Neural cell (in vitro differentiated cells): ENCODE measurements at regions not wholly inside any gene's neighbourhood (a gene's known extent, or its start where the extent isn't known, plus 50 kb on each side); places are given as distances from the start of the nearest gene placed in this dataset.

Experiments
- H2AFZ ChIP-seq: fragments of 200-600, 300-800 bp; sonication (generic), shearing (Covaris generic); 2 replicates; pipeline ENCODE4 v1.6.0; 2014; ENCODE audit warnings: low read depth, mild to moderate bottlenecking, antibody characterized with exemption, low read length, moderate library complexity
- H3F3A ChIP-seq: fragments of 200-600 bp; shearing (Covaris generic); 2 replicates; pipeline ENCODE4 v1.6.1; 2016; ENCODE audit warnings: mild to moderate bottlenecking, moderate library complexity, mixed read lengths, antibody characterized with exemption, low read length; ENCODE audit not compliant: insufficient read depth, poor library complexity, severe bottlenecking
- H3K27ac ChIP-seq: fragments of 200-600, 300-800 bp; sonication (generic), shearing (Covaris generic); 2 replicates; pipeline ENCODE4 v1.5.1; 2014; ENCODE audit warnings: mild to moderate bottlenecking, low read length, moderate library complexity
- H3K27me3 ChIP-seq: fragments of 300-800, 200-600 bp; sonication (generic), shearing (Covaris generic); 2 replicates; pipeline ENCODE4 v1.6.0; 2014; ENCODE audit warnings: mild to moderate bottlenecking, low read depth, low read length, moderate library complexity; ENCODE audit not compliant: insufficient read depth
- H3K36me3 ChIP-seq: fragments of 300-800, 200-600 bp; sonication (generic), shearing (Covaris generic); 2 replicates; pipeline ENCODE4 v1.5.1; 2014; ENCODE audit warnings: mild to moderate bottlenecking, antibody characterized with exemption, low read length, moderate library complexity; ENCODE audit not compliant: insufficient read depth
- H3K4me2 ChIP-seq: fragments of 300-800, 200-600 bp; sonication (generic), shearing (Covaris generic); 2 replicates; pipeline ENCODE4 v1.6.0; 2014; ENCODE audit warnings: mild to moderate bottlenecking, low read length
- H3K4me3 ChIP-seq: fragments of 300-800, 200-600 bp; sonication (generic), shearing (Covaris generic); 2 replicates; pipeline ENCODE4 v1.5.1; 2014; ENCODE audit warnings: mild to moderate bottlenecking, low read length, moderate library complexity
- H3K79me2 ChIP-seq: fragments of 200-600 bp; shearing (Covaris generic); replicated peaks from 2 replicates; pipeline ENCODE4 v1.6.0; 2014; ENCODE audit warnings: mild to moderate bottlenecking, low read length, moderate library complexity; ENCODE audit not compliant: insufficient read depth
- H3K9ac ChIP-seq: fragments of 300-800, 200-600 bp; sonication (generic), shearing (Covaris generic); 2 replicates; pipeline ENCODE4 v1.6.1; 2016; ENCODE audit warnings: mild to moderate bottlenecking, low read length, mixed read lengths
- H3K9me2 ChIP-seq: fragments of 200-600 bp; shearing (Covaris generic); 2 replicates; pipeline ENCODE4 v1.6.1; 2016; ENCODE audit warnings: mild to moderate bottlenecking, low read length, mixed read lengths; ENCODE audit not compliant: insufficient read depth
- H3K9me3 ChIP-seq: fragments of 200-600, 300-800 bp; sonication (generic), shearing (Covaris generic); 2 replicates; pipeline ENCODE4 v1.6.1; 2016; ENCODE audit warnings: mild to moderate bottlenecking, mixed run types, low read length, moderate library complexity, mixed read lengths
- H4K20me1 ChIP-seq: fragments of 200-600 bp; shearing (Covaris generic); 2 replicates; pipeline ENCODE4 v1.6.1; 2016; ENCODE audit warnings: mild to moderate bottlenecking, mixed run types; ENCODE audit not compliant: insufficient read depth
- EP300 ChIP-seq: fragments of 450-650 bp; conservative IDR thresholded peaks from 2 replicates; pipeline ENCODE4 v1.6.1; 2014; ENCODE audit warnings: antibody characterized with exemption, mild to moderate bottlenecking, moderate library complexity; ENCODE audit not compliant: poor library complexity, severe bottlenecking
- EZH2 ChIP-seq: fragments of 200-600, 300-800 bp; shearing (Covaris generic), sonication (generic); IDR thresholded peaks from 2 replicates; pipeline ENCODE4 v1.6.1; 2014; ENCODE audit warnings: antibody characterized with exemption, low read length, borderline replicate concordance, mild to moderate bottlenecking; ENCODE audit not compliant: insufficient read depth, poor library complexity, severe bottlenecking
- MXI1 ChIP-seq: fragments of 450-650 bp; conservative IDR thresholded peaks from 2 replicates; pipeline ENCODE4 v1.6.1; 2014; ENCODE audit warnings: antibody characterized with exemption, mild to moderate bottlenecking; ENCODE audit not compliant: poor library complexity, severe bottlenecking
- POLR2AphosphoS5 ChIP-seq: IDR thresholded peaks from 2 replicates; pipeline ENCODE4 v1.6.1; 2012
- RAD21 ChIP-seq: fragments of 450-650 bp; conservative IDR thresholded peaks from 2 replicates; pipeline ENCODE4 v1.6.1; 2014; ENCODE audit warnings: antibody characterized with exemption, mild to moderate bottlenecking, moderate library complexity
- SMC3 ChIP-seq: fragments of 450-650 bp; conservative IDR thresholded peaks from 2 replicates; pipeline ENCODE4 v1.6.1; 2014; ENCODE audit warnings: antibody characterized with exemption, mild to moderate bottlenecking, moderate library complexity; ENCODE audit not compliant: poor library complexity
- TAF1 ChIP-seq: IDR thresholded peaks from 2 replicates; pipeline ENCODE4 v1.6.1; 2012; ENCODE audit warnings: low read depth
- small RNA-seq, 3 experiments: library from RNA; depleted of rRNA; stranded (forward); fragments of <200 nt; gene quantifications; one replicate each; pipeline ENCODE3, GENCODE V24; 2012
- TF ChIP-seq, protein P1 (sequence below): fragments of 450-650 bp; IDR thresholded peaks from 2 replicates; pipeline ENCODE4 v1.5.1; 2014; ENCODE audit warnings: antibody characterized with exemption, mild to moderate bottlenecking, moderate library complexity; ENCODE audit not compliant: poor library complexity, severe bottlenecking
- TF ChIP-seq, protein P2 (sequence below): IDR thresholded peaks from 2 replicates; pipeline ENCODE4 v1.6.1; 2012; ENCODE audit warnings: borderline replicate concordance

DNA sequence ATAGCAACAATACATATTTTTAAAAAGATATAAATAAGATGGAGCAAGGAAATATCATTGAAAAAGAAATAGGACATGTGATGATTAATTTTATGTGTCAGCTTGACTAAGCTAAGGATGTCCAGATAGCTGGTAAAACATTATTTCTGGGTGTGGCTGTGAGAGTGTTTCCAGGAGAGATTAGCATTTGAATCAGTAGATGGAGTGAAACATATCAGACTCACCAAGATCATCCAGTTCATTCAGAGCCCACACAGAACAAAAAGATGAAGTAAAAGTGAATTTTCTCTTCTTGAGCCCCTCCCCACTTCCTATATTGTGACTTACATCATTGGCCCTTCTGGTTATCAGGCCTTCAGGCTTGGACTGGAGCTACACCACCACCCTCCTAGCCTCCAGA, 61.6 kb upstream of the TUSC7 start:
- H3K4me3 ChIP-seq, result no peak overlapping the region
- no peaks in the 10 kb centered on the region for H4K20me1 ChIP-seq
- H2AFZ ChIP-seq, result no peak overlapping the region
- no peaks in the 10 kb centered on the region for H3K79me2 ChIP-seq
- H3K9ac ChIP-seq, result no peak overlapping the region
- no peak for TF ChIP-seq SMC3
- no peak for TF ChIP-seq EP300
- TF ChIP-seq, protein P1, sequence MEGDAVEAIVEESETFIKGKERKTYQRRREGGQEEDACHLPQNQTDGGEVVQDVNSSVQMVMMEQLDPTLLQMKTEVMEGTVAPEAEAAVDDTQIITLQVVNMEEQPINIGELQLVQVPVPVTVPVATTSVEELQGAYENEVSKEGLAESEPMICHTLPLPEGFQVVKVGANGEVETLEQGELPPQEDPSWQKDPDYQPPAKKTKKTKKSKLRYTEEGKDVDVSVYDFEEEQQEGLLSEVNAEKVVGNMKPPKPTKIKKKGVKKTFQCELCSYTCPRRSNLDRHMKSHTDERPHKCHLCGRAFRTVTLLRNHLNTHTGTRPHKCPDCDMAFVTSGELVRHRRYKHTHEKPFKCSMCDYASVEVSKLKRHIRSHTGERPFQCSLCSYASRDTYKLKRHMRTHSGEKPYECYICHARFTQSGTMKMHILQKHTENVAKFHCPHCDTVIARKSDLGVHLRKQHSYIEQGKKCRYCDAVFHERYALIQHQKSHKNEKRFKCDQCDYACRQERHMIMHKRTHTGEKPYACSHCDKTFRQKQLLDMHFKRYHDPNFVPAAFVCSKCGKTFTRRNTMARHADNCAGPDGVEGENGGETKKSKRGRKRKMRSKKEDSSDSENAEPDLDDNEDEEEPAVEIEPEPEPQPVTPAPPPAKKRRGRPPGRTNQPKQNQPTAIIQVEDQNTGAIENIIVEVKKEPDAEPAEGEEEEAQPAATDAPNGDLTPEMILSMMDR, result no peak
- TF ChIP-seq, protein P2, sequence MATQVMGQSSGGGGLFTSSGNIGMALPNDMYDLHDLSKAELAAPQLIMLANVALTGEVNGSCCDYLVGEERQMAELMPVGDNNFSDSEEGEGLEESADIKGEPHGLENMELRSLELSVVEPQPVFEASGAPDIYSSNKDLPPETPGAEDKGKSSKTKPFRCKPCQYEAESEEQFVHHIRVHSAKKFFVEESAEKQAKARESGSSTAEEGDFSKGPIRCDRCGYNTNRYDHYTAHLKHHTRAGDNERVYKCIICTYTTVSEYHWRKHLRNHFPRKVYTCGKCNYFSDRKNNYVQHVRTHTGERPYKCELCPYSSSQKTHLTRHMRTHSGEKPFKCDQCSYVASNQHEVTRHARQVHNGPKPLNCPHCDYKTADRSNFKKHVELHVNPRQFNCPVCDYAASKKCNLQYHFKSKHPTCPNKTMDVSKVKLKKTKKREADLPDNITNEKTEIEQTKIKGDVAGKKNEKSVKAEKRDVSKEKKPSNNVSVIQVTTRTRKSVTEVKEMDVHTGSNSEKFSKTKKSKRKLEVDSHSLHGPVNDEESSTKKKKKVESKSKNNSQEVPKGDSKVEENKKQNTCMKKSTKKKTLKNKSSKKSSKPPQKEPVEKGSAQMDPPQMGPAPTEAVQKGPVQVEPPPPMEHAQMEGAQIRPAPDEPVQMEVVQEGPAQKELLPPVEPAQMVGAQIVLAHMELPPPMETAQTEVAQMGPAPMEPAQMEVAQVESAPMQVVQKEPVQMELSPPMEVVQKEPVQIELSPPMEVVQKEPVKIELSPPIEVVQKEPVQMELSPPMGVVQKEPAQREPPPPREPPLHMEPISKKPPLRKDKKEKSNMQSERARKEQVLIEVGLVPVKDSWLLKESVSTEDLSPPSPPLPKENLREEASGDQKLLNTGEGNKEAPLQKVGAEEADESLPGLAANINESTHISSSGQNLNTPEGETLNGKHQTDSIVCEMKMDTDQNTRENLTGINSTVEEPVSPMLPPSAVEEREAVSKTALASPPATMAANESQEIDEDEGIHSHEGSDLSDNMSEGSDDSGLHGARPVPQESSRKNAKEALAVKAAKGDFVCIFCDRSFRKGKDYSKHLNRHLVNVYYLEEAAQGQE, result no peak
- TF ChIP-seq TAF1, result no peak
- TF ChIP-seq POLR2AphosphoS5, result no peak
- TF ChIP-seq MXI1, result no peak
- no peak for TF ChIP-seq RAD21
- TF ChIP-seq EZH2, result no peak
- no peaks in the 10 kb centered on the region for H3K36me3 ChIP-seq
- no peaks in the 10 kb centered on the region for H3K9me3 ChIP-seq
- no peak overlapping the region for H3K27ac ChIP-seq
- no peak overlapping the region for H3K4me2 ChIP-seq
- H3F3A ChIP-seq, result no peaks in the 10 kb centered on the region
- no peaks in the 10 kb centered on the region for H3K9me2 ChIP-seq
- H3K27me3 ChIP-seq, result no peaks in the 10 kb centered on the region

Small RNAs in the stretch of these regions (small RNA-seq; reads per million reads assigned to genes)
- 0 reads per million in 3 experiments for gene RN7SL582P
